IMR-90 (cell line): ENCODE measurements at regions not wholly inside any gene's neighbourhood (a gene's known extent, or its start where the extent isn't known, plus 50 kb on each side); places are given as distances from the start of the nearest gene placed in this dataset.

Experiments
- ATAC-seq: fragments of 200-7000 bp; cut with Tn5 transposase; 2 replicates; pipeline ENCODE4 v1.9.1; 2020; ENCODE audit warnings: low read depth, mild to moderate bottlenecking, moderate library complexity
- BruUV-seq: library from RNA; stranded (reverse); fragments of 400-500 nt; replicated peaks from 2 replicates; lab custom pipeline; 2021; lab: Mats Ljungman, UMichigan
- CTCF ChIA-PET: fragments of 300-600 bp; formaldehyde crosslinking; extraction: SDS; loops from one replicate; lab custom pipeline; 2021; ENCODE audit warnings: antibody characterized with exemption; lab: Yijun Ruan, JAX
- POLR2A ChIA-PET: fragments of 300-600 bp; sonication (Branson Sonifier 250); formaldehyde crosslinking; loops from one replicate; lab custom pipeline; 2022; ENCODE audit warnings: antibody characterized with exemption; ENCODE audit not compliant: unreplicated experiment; lab: Charles Lee
- DNase-seq: peaks from one replicate; pipeline ENCODE4 v3.0.0; 2013
- H2AFZ ChIP-seq: replicated peaks from 2 replicates; pipeline ENCODE3; 2013; ENCODE audit warnings: low read length, mild to moderate bottlenecking; ENCODE audit not compliant: poor library complexity
- H2AK5ac ChIP-seq: 2 replicates; pipeline ENCODE4 v1.6.1; 2013; ENCODE audit warnings: low read depth, low read length, inconsistent platforms
- H2AK9ac ChIP-seq: replicated peaks from 2 replicates; pipeline ENCODE3; 2013; ENCODE audit warnings: mild to moderate bottlenecking, low read depth, low read length, moderate library complexity; ENCODE audit not compliant: poor library complexity
- H2BK120ac ChIP-seq: 2 replicates; pipeline ENCODE4 v1.6.1; 2013; ENCODE audit warnings: low read depth, low read length, inconsistent platforms
- H2BK15ac ChIP-seq: 3 replicates; pipeline ENCODE4 v1.6.1; 2013; ENCODE audit warnings: low read depth, low read length, inconsistent platforms
- H2BK20ac ChIP-seq: 2 replicates; pipeline ENCODE4 v1.6.1; 2013; ENCODE audit warnings: low read depth, mild to moderate bottlenecking, inconsistent platforms, low read length, moderate library complexity
- H2BK5ac ChIP-seq: 2 replicates; pipeline ENCODE4 v1.6.1; 2013; ENCODE audit warnings: mild to moderate bottlenecking, low read depth, low read length, inconsistent platforms; ENCODE audit not compliant: poor library complexity, severe bottlenecking
- H3K14ac ChIP-seq: replicated peaks from 2 replicates; pipeline ENCODE4 v1.6.1; 2013; ENCODE audit warnings: low read depth, low read length, inconsistent platforms
- H3K18ac ChIP-seq: 2 replicates; pipeline ENCODE4 v1.6.1; 2013; ENCODE audit warnings: low read depth, low read length, control low read depth
- H3K23ac ChIP-seq: 2 replicates; pipeline ENCODE4 v1.6.1; 2013; ENCODE audit warnings: low read depth, low read length, inconsistent platforms
- H3K27ac ChIP-seq: 2 replicates; pipeline ENCODE4 v1.5.1; 2013; ENCODE audit warnings: mild to moderate bottlenecking, control low read depth, low read length; ENCODE audit not compliant: insufficient read depth
- H3K27me3 ChIP-seq: 2 replicates; pipeline ENCODE4 v1.6.1; 2013; ENCODE audit warnings: low read length; ENCODE audit not compliant: control insufficient read depth, insufficient read depth
- H3K36me3 ChIP-seq: 2 replicates; pipeline ENCODE4 v1.6.1; 2013; ENCODE audit warnings: low read length, mixed read lengths; ENCODE audit not compliant: control insufficient read depth, insufficient read depth
- H3K4ac ChIP-seq: 2 replicates; pipeline ENCODE4 v1.6.1; 2013; ENCODE audit warnings: low read depth, low read length, inconsistent platforms
- H3K4me1 ChIP-seq: 2 replicates; pipeline ENCODE4 v1.6.1; 2013; ENCODE audit warnings: low read length, mixed read lengths; ENCODE audit not compliant: control insufficient read depth, insufficient read depth
- H3K4me2 ChIP-seq: 2 replicates; pipeline ENCODE4 v1.6.1; 2013; ENCODE audit warnings: low read depth, mild to moderate bottlenecking, control low read depth, low read length, moderate library complexity
- H3K4me3 ChIP-seq: 2 replicates; pipeline ENCODE4 v1.5.1; 2013; ENCODE audit warnings: low read depth, mild to moderate bottlenecking, control low read depth, low read length, moderate library complexity; ENCODE audit not compliant: insufficient read depth
- H3K56ac ChIP-seq: 2 replicates; pipeline ENCODE4 v1.6.1; 2013; ENCODE audit warnings: low read length, inconsistent platforms; ENCODE audit not compliant: insufficient read depth; ENCODE audit errors: extremely low read depth
- H3K79me1 ChIP-seq, 2 experiments: 2 replicates each; pipeline ENCODE4 v1.6.1; 2013; ENCODE audit warnings: low read length in 2 of 2, inconsistent platforms in 1 of 2, low read depth in 1 of 2
- H3K9ac ChIP-seq: 2 replicates; pipeline ENCODE4 v1.6.1; 2013; ENCODE audit warnings: low read depth, low read length, control low read depth
- H3K9me1 ChIP-seq: 2 replicates; pipeline ENCODE4 v1.6.1; 2013; ENCODE audit warnings: low read length, inconsistent platforms; ENCODE audit not compliant: insufficient read depth
- H3K9me3 ChIP-seq: 2 replicates; pipeline ENCODE4 v1.6.1; 2013; ENCODE audit warnings: low read length; ENCODE audit not compliant: control insufficient read depth, insufficient read depth
- H4K20me1 ChIP-seq: 2 replicates; pipeline ENCODE4 v1.6.1; 2013; ENCODE audit warnings: low read length, inconsistent platforms; ENCODE audit not compliant: insufficient read depth
- H4K5ac ChIP-seq: 2 replicates; pipeline ENCODE4 v1.6.1; 2013; ENCODE audit warnings: mild to moderate bottlenecking, low read depth, low read length, control low read depth
- H4K8ac ChIP-seq, 2 experiments: 2 replicates each; pipeline ENCODE4 v1.6.1; 2013; ENCODE audit warnings: low read depth in 2 of 2, low read length in 2 of 2, control low read depth in 1 of 2, inconsistent platforms in 1 of 2
- H4K91ac ChIP-seq: 2 replicates; pipeline ENCODE4 v1.6.1; 2013; ENCODE audit warnings: low read depth, low read length, inconsistent platforms; ENCODE audit not compliant: insufficient read depth
- BHLHE40 ChIP-seq: fragments of 150-350 bp; IDR thresholded peaks from 2 replicates; pipeline ENCODE4 v1.6.1; 2016; ENCODE audit warnings: mild to moderate bottlenecking, low read depth, low read length
- CEBPB ChIP-seq: IDR thresholded peaks from 2 replicates; pipeline ENCODE4 v1.6.1; 2012; ENCODE audit warnings: low read depth, low read length, improper control_type of control experiment
- CHD1 ChIP-seq: IDR thresholded peaks from 2 replicates; pipeline ENCODE4 v1.6.1; 2012; ENCODE audit warnings: low read depth, low read length, improper control_type of control experiment
- FOS ChIP-seq: fragments of 150-350 bp; IDR thresholded peaks from 2 replicates; pipeline ENCODE4 v1.6.1; 2016; ENCODE audit warnings: low read depth, low read length
- MAZ ChIP-seq: IDR thresholded peaks from 2 replicates; pipeline ENCODE4 v1.6.1; 2012; ENCODE audit warnings: low read depth, mild to moderate bottlenecking, low read length, improper control_type of control experiment, moderate library complexity, borderline replicate concordance
- MXI1 ChIP-seq: IDR thresholded peaks from 2 replicates; pipeline ENCODE4 v1.6.1; 2012; ENCODE audit warnings: low read depth, mild to moderate bottlenecking, low read length, moderate library complexity, borderline replicate concordance
- POLR2A ChIP-seq: IDR thresholded peaks from 2 replicates; pipeline ENCODE4 v1.6.1; 2012; ENCODE audit warnings: mild to moderate bottlenecking, low read depth, low read length
- RAD21 ChIP-seq: IDR thresholded peaks from 2 replicates; pipeline ENCODE4 v1.6.1; 2012; ENCODE audit warnings: low read length, improper control_type of control experiment
- RCOR1 ChIP-seq: IDR thresholded peaks from 2 replicates; pipeline ENCODE4 v1.6.1; 2012; ENCODE audit warnings: mild to moderate bottlenecking, low read length, improper control_type of control experiment; ENCODE audit not compliant: insufficient replicate concordance
- RFX5 ChIP-seq: IDR thresholded peaks from 2 replicates; pipeline ENCODE4 v1.8.0; 2012; ENCODE audit warnings: low read depth, mild to moderate bottlenecking, low read length, moderate library complexity
- SMC3 ChIP-seq: fragments of 150-350 bp; IDR thresholded peaks from 2 replicates; pipeline ENCODE4 v1.6.1; 2016; ENCODE audit warnings: low read depth, mild to moderate bottlenecking, antibody characterized with exemption, low read length, moderate library complexity
- WGBS, 2 experiments: methylation state at CpG; one replicate each; pipeline versions ENCODE4 v1.1.5 to v1.1.7; 2013; ENCODE audit warnings: missing lambda C conversion rate in 2 of 2; ENCODE audit not compliant: insufficient read length in 1 of 2; ENCODE audit errors: extremely low coverage in 2 of 2; 5-methylcytosine and 5-hydroxymethylcytosine counted together
- dilution Hi-C: fragments of 300-500 bp; cut with HindIII; formaldehyde crosslinking; loops from one replicate; pipeline ENCODE4 v1.14.3; 2018; ENCODE audit warnings: low sequenced_read_pairs; ENCODE audit not compliant: unreplicated experiment
- in situ Hi-C: fragments of 300-500 bp; cut with MboI; formaldehyde crosslinking; loops from 3 replicates; pipeline ENCODE4 v1.14.3; 2019; ENCODE audit warnings: low sequenced_read_pairs, inconsistent platforms, mixed read lengths
- intact Hi-C: fragments of 100-400 bp; cut with micrococcal nuclease; formaldehyde crosslinking; loops from 2 replicates; pipeline ENCODE4 v1.10.0; 2022
- TF ChIP-seq, protein P1 (sequence below): conservative IDR thresholded peaks from 2 replicates; pipeline ENCODE4 v1.5.1; 2012; ENCODE audit warnings: mild to moderate bottlenecking, low read depth, low read length, improper control_type of control experiment

DNA sequence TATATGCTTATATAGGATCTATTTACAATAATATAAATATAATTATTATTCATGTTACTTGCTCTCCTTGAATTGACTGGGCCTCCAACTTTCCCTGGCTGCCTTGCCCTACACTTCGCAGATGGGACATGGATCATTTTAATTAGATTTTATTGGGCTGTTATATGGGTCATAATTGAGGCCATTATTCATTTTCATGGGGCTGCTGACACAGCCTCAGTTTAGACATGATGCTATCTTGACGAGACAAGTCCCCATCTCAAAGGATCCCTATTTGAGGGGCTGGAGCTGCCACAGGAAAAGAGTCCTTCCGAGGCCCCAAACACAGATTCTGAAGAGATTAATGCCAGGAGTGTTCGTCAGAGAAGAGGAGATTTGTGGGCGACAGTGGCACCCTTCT lies 170.4 kb downstream of the DHX35 start:
- H3K23ac ChIP-seq, result no peak overlapping the region
- no peaks in the 10 kb centered on the region for H3K9me3 ChIP-seq
- no peak overlapping the region for H2AFZ ChIP-seq
- H4K8ac ChIP-seq, result no peak overlapping the region
- H3K56ac ChIP-seq, result no peak overlapping the region
- WGBS, 2 experiments, result no CpG with 5 or more reads among the region's 5 CpGs
- BruUV-seq, result no TSS peak
- H2BK15ac ChIP-seq, result no peak overlapping the region
- no peak overlapping the region for H3K27ac ChIP-seq
- ChIA-PET CTCF (no interaction called here), POLR2A (no interaction called here)
- no peak overlapping the region for H4K91ac ChIP-seq
- no peak overlapping the region for H2AK9ac ChIP-seq
- H2BK5ac ChIP-seq, result no peak overlapping the region
- no peak overlapping the region for H3K4ac ChIP-seq
- H4K5ac ChIP-seq, result no peak overlapping the region
- H3K9me1 ChIP-seq, result no peaks in the 10 kb centered on the region
- H3K4me3 ChIP-seq, result no peak overlapping the region
- ATAC-seq (no peak), DNase-seq (no peak)
- dilution Hi-C loops, result no loop called here
- H3K9ac ChIP-seq, result no peak overlapping the region
- intact Hi-C loops, result no loop called here
- no peak overlapping the region for H3K4me2 ChIP-seq
- H3K27me3 ChIP-seq, result no peaks in the 10 kb centered on the region
- no peaks in the 10 kb centered on the region for H4K20me1 ChIP-seq
- no peaks in the 10 kb centered on the region for H3K79me1 ChIP-seq
- no peak overlapping the region for H3K14ac ChIP-seq
- H2AK5ac ChIP-seq, result no peak overlapping the region
- H2BK20ac ChIP-seq, result no peak overlapping the region
- no peak overlapping the region for H2BK120ac ChIP-seq
- H3K36me3 ChIP-seq, result no peaks in the 10 kb centered on the region
- no peaks in the 10 kb centered on the region for H3K4me1 ChIP-seq
- TF ChIP-seq SMC3 (no peak), MAZ (no peak), RAD21 (no peak), RCOR1 (no peak), MXI1 (no peak), BHLHE40 (no peak), CHD1 (no peak), POLR2A (no peak), RFX5 (no peak), FOS (no peak), CEBPB (no peak)
- TF ChIP-seq, protein P1, sequence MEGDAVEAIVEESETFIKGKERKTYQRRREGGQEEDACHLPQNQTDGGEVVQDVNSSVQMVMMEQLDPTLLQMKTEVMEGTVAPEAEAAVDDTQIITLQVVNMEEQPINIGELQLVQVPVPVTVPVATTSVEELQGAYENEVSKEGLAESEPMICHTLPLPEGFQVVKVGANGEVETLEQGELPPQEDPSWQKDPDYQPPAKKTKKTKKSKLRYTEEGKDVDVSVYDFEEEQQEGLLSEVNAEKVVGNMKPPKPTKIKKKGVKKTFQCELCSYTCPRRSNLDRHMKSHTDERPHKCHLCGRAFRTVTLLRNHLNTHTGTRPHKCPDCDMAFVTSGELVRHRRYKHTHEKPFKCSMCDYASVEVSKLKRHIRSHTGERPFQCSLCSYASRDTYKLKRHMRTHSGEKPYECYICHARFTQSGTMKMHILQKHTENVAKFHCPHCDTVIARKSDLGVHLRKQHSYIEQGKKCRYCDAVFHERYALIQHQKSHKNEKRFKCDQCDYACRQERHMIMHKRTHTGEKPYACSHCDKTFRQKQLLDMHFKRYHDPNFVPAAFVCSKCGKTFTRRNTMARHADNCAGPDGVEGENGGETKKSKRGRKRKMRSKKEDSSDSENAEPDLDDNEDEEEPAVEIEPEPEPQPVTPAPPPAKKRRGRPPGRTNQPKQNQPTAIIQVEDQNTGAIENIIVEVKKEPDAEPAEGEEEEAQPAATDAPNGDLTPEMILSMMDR, result no peak
- in situ Hi-C loops, result no loop called here
- H3K18ac ChIP-seq, result no peak overlapping the region
